Activated naive CD4-positive, alpha-beta T cell treated with Interleukin-2 at 50 U/mL for 16 hours (primary cell): ENCODE measurements at regions not wholly inside any gene's neighbourhood (a gene's known extent, or its start where the extent isn't known, plus 50 kb on each side); places are given as distances from the start of the nearest gene placed in this dataset.
"Not testable (repeated sequence)": the region's sequence is repeated elsewhere in the genome, so short reads cannot be mapped to it uniquely, and the experiment has no call there.

Experiments used
- DNase-seq: peaks from one replicate; pipeline ENCODE4 v3.0.0-alpha.2; 2020

GRCh38 chr13:89518289-89519077, 1829.0 kb upstream of the MIR17HG start:
- DNase-seq = no peak

- no peak for DNase-seq
Observed at GRCh38 chr13:89520468-89520867, 1827.0 kb upstream of the MIR17HG start.

GRCh38 chr13:89521672-89522071, 1825.8 kb upstream of the MIR17HG start:
- DNase-seq = not testable (repeated sequence)

GRCh38 chr13:89541091-89542030, 1806.1 kb upstream of the MIR17HG start:
- DNase-seq = no peak

DNA sequence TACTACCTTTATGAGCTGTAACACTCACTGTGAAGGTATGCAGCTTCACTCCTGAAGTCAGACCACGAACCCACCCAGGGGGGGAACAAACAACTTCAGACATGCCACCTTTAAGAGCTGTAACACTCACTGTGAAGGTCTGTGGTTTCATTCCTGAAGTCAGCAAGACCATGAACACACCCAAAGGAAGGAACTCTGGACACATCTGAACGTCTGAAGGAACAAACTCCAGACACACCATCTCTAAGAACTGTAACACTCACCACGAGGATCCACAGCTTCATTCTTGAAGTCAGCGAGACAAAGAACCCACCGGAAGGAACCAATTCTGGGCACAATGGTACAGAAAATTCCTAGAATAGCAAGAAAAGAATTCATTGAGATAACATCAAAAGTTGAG, 1796.5 kb upstream of the MIR17HG start:
- no peak for DNase-seq

- no peak for DNase-seq
Observed at GRCh38 chr13:89554801-89555200, 1792.7 kb upstream of the MIR17HG start.

- DNase-seq = no peak
Observed at GRCh38 chr13:89565476-89566100, 1781.9 kb upstream of the MIR17HG start.

- DNase-seq = no peak
Observed at GRCh38 chr13:89567025-89567424, 1780.5 kb upstream of the MIR17HG start.

- DNase-seq = no peak
Observed at GRCh38 chr13:89568276-89568675, 1779.2 kb upstream of the MIR17HG start.

DNA sequence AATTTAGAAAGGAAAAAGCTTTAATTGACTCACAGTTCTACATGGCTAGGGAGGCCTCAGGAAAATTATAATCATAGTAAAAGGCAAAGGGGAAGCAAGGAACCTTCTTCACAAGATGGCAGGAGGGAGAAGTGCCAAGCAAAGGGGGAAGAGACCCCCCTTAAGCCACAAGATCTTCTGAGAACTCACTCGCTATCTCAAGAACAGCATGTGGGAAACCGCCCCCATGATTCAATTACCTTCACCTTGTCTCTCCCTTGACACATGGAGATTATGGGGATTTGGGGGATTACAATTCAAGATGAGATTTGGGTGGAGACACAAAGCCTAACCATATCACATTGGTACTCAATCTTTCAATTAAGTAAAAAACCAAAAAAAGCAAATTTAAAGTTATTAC, 1778.7 kb upstream of the MIR17HG start:
- no peak for DNase-seq

GRCh38 chr13:89571676-89572075, 1775.8 kb upstream of the MIR17HG start:
- DNase-seq = no peak

- DNase-seq = no peak
Observed at GRCh38 chr13:89574077-89574476, 1773.4 kb upstream of the MIR17HG start.

- no peak for DNase-seq
Observed at GRCh38 chr13:89577301-89577700, 1770.2 kb upstream of the MIR17HG start.

- no peak for DNase-seq
Observed at GRCh38 chr13:89584058-89584620, 1763.3 kb upstream of the MIR17HG start.

- no peak for DNase-seq
Observed at GRCh38 chr13:89602655-89603054, 1744.8 kb upstream of the MIR17HG start.

GRCh38 chr13:89603187-89603586, 1744.3 kb upstream of the MIR17HG start:
- DNase-seq = no peak

- no peak for DNase-seq
Observed at GRCh38 chr13:89609318-89609717, 1738.2 kb upstream of the MIR17HG start.

GRCh38 chr13:89610331-89610730, 1737.2 kb upstream of the MIR17HG start:
- DNase-seq = no peak

DNA sequence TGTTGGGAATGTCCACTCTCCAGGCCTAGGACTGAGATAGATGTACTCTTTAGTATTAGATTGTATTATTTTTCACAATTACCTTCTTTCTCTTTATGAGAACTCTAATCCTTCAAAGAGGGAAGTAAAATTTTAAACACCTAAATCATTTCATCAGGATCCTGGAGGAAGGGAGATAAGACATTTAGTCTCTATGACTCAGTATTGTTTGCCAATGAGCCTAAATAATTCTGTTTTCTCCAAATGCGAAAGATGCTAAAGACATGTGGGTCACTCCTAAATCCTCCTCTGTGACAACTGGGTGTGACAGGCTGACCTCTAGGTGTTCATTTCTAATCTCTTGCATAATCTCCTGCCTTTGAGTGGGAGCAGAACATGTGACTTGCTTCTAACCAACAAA, 1736.6 kb upstream of the MIR17HG start:
- DNase-seq = no peak

DNA sequence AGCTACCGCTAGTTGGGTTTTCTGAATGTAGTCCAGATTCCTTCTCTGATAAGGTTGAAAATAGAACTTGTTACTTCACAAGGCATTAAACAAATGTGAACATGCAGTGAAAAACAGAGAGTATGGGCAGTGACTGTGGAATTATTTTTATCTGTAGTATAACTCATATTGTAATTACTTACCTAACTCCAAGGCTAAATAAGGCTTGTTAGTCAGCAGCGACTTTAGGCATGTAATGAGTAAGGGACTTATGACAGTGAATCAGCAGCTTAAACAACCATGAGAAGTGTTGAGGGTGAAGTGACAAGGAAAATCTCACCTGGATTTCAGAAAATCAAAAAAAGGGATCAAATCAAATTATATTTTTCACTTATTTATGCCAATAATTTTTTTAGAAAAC, 1719.5 kb upstream of the MIR17HG start:
- DNase-seq = no peak

DNA sequence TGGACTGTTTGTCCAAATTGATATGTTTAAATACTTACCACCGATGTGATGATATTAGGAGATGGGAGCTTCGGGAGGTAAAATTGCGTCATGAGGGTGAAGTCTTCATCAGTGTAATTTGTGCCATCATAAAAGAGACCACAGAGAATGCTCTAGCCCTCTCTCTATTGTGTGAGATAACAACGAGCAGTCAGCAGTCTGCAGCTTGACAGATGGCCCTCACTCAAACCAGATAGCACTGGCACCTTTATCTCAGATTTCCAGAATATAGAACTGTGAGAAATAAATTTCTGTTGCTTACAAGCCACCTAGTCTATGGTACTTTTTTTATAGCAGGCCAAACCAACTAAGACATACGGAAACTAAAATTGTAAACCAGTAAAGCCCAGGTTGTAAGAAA, 1718.9 kb upstream of the MIR17HG start:
- no peak for DNase-seq

- no peak for DNase-seq
Observed at GRCh38 chr13:89650226-89650625, 1697.3 kb upstream of the MIR17HG start.

DNA sequence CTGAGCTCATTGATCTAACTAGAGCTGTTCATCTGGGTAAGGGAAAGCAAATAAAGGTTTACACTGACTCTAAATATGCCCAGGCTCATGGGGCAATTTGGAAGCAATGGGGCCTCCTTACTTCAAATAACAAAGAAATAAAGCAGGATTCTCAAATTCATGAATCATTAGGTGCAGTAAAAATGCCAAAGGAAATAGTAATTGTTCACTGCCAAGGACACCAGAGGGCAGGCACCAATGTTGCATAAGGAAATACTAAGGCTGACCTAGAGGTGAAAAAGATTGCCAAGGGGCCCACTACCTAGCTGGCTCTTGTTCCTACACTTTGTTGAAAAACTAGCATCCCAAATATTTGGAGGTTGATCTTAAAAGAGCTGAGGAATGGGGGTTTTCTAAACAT, 1686.7 kb upstream of the MIR17HG start:
- DNase-seq = no peak
